OCI-LY1 (cell line): ENCODE measurements at regions not wholly inside any gene's neighbourhood (a gene's known extent, or its start where the extent isn't known, plus 50 kb on each side); places are given as distances from the start of the nearest gene placed in this dataset.

Experiments used
- EZH2 ChIP-seq: fragments of 200-600 bp; sonication (generic), shearing (Covaris generic); IDR thresholded peaks from 2 replicates; pipeline ENCODE4 v1.8.0; 2017; ENCODE audit warnings: borderline replicate concordance, mixed run types, mild to moderate bottlenecking, antibody characterized with exemption, low read length, moderate library complexity, mixed read lengths
- TF ChIP-seq, protein P1 (sequence below): fragments of 200-600 bp; sonication (generic), shearing (Covaris generic); IDR thresholded peaks from 2 replicates; pipeline ENCODE4 v1.5.1; 2017; ENCODE audit warnings: mild to moderate bottlenecking, antibody characterized with exemption, low read length, moderate library complexity, mixed read lengths

DNA sequence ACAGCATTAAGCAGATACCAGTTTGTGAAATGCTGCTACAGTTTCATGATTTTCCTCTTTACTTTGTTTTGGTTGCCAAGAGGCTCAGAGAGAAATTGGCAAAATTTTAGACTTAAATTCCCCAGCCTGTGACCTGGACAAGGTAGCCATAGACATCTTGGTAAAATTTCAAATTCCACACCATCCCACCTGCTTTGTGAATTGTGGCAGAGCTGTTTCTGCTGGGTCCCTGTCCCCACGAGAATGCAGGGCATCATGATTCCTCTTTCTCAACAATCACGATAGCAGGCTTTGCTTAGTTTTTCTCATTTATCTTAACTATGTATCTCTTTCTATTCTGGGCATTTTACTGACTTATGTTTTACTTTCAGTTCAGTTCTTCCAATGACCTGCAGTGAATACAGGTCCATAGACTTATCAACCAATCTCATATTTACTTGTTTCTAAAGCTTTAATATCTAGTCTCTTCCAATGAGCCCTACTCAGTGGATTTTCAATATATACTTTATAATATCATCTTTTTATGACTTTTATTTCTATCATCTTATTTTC is 351.6 kb downstream of the SOCS6 start:
- TF ChIP-seq, protein P1, sequence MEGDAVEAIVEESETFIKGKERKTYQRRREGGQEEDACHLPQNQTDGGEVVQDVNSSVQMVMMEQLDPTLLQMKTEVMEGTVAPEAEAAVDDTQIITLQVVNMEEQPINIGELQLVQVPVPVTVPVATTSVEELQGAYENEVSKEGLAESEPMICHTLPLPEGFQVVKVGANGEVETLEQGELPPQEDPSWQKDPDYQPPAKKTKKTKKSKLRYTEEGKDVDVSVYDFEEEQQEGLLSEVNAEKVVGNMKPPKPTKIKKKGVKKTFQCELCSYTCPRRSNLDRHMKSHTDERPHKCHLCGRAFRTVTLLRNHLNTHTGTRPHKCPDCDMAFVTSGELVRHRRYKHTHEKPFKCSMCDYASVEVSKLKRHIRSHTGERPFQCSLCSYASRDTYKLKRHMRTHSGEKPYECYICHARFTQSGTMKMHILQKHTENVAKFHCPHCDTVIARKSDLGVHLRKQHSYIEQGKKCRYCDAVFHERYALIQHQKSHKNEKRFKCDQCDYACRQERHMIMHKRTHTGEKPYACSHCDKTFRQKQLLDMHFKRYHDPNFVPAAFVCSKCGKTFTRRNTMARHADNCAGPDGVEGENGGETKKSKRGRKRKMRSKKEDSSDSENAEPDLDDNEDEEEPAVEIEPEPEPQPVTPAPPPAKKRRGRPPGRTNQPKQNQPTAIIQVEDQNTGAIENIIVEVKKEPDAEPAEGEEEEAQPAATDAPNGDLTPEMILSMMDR, result no peak
- no peak for TF ChIP-seq EZH2
